GM19328 (cell line): ENCODE measurements at regions not wholly inside any gene's neighbourhood (a gene's known extent, or its start where the extent isn't known, plus 50 kb on each side); places are given as distances from the start of the nearest gene placed in this dataset.

Source experiments
- ATAC-seq: cut with Tn5 transposase; IDR thresholded peaks from one replicate; pipeline ENCODE4 v1.9.1; 2021; ENCODE audit warnings: mild to moderate bottlenecking, moderate library complexity; ENCODE audit not compliant: unreplicated experiment

- no peak for ATAC-seq
These were observed 179.2 kb upstream of the FAM3C start for GRCh38 chr7:121575194-121575765.

- no peak for ATAC-seq
These were observed 178.0 kb upstream of the FAM3C start for GRCh38 chr7:121574109-121574508.

GRCh38 chr7:121572615-121573014 lies 176.5 kb upstream of the FAM3C start:
- no peak for ATAC-seq

GRCh38 chr7:121570365-121570764 lies 174.3 kb upstream of the FAM3C start:
- ATAC-seq, result no peak

GRCh38 chr7:121563177-121563576 lies 167.1 kb upstream of the FAM3C start:
- no peak for ATAC-seq

GRCh38 chr7:121562259-121562658 lies 166.2 kb upstream of the FAM3C start:
- no peak for ATAC-seq

GRCh38 chr7:121561717-121562116 lies 165.6 kb upstream of the FAM3C start:
- ATAC-seq, result no peak

GRCh38 chr7:121560267-121560990 lies 164.3 kb upstream of the FAM3C start:
- ATAC-seq, result no peak

GRCh38 chr7:121558288-121558687 lies 162.2 kb upstream of the FAM3C start:
- ATAC-seq, result no peak

GRCh38 chr7:121557034-121557892 lies 161.2 kb upstream of the FAM3C start:
- ATAC-seq, result no peak

GRCh38 chr7:121555558-121555957 lies 159.4 kb upstream of the FAM3C start:
- ATAC-seq, result no peak

GRCh38 chr7:121547544-121548092 lies 151.5 kb upstream of the FAM3C start:
- peak; percentile 77 for ATAC-seq

GRCh38 chr7:121546632-121547543 lies 150.8 kb upstream of the FAM3C start:
- ATAC-seq, result no peak

- ATAC-seq, result no peak
These were observed 149.3 kb upstream of the FAM3C start for GRCh38 chr7:121545418-121545817.

GRCh38 chr7:121544726-121545125 lies 148.6 kb upstream of the FAM3C start:
- no peak for ATAC-seq

GRCh38 chr7:121544238-121544637 lies 148.1 kb upstream of the FAM3C start:
- ATAC-seq, result no peak

GRCh38 chr7:121541457-121541856 lies 145.3 kb upstream of the FAM3C start:
- no peak for ATAC-seq

GRCh38 chr7:121540138-121540537 lies 144.0 kb upstream of the FAM3C start:
- no peak for ATAC-seq

GRCh38 chr7:121537031-121537430 lies 140.9 kb upstream of the FAM3C start:
- ATAC-seq, result no peak
